Stimulated activated CD8-positive, alpha-beta memory T cell treated with anti-CD3 and anti-CD28 coated beads, Interleukin-15, amount 100 ng/mL, for 48 hours (primary cell): ENCODE measurements at regions not wholly inside any gene's neighbourhood (a gene's known extent, or its start where the extent isn't known, plus 50 kb on each side); places are given as distances from the start of the nearest gene placed in this dataset.

ENCODE experiments used
- DNase-seq, 2 donors: peaks; one replicate each; pipeline ENCODE4 v3.0.0-alpha.2; 2020; ENCODE audit warnings: low read depth in 2 of 2

- DNase-seq, result no peak
Observed at GRCh38 chr11:45597097-45597496, 68.3 kb downstream of the CHST1 start.

- no peak for DNase-seq
Observed at GRCh38 chr11:45596571-45596970, 68.9 kb downstream of the CHST1 start.

GRCh38 chr11:45593992-45594391, 71.4 kb downstream of the CHST1 start:
- DNase-seq, result no peak

GRCh38 chr11:45592636-45593035, 72.8 kb downstream of the CHST1 start:
- no peak for DNase-seq

- DNase-seq, result no peak
Observed at GRCh38 chr11:45590743-45591142, 74.7 kb downstream of the CHST1 start.

GRCh38 chr11:45585205-45585604, 80.2 kb downstream of the CHST1 start:
- no peak for DNase-seq

GRCh38 chr11:45583981-45584566, 81.3 kb downstream of the CHST1 start:
- no peak for DNase-seq

- DNase-seq, result no peak
Observed at GRCh38 chr11:45580399-45580798, 85.0 kb downstream of the CHST1 start.

- DNase-seq, result no peak
Observed at GRCh38 chr11:45578316-45578715, 87.1 kb downstream of the CHST1 start.

GRCh38 chr11:45577752-45578151, 87.7 kb downstream of the CHST1 start:
- DNase-seq, result no peak

GRCh38 chr11:45576461-45577215, 88.8 kb downstream of the CHST1 start:
- DNase-seq, result no peak

- DNase-seq, result no peak
Observed at GRCh38 chr11:45573728-45574127, 91.7 kb downstream of the CHST1 start.

- no peak for DNase-seq
Observed at GRCh38 chr11:45572354-45573123, 92.9 kb downstream of the CHST1 start.

GRCh38 chr11:45569776-45570175, 95.6 kb downstream of the CHST1 start:
- no peak for DNase-seq

- no peak for DNase-seq
Observed at GRCh38 chr11:45568049-45568448, 97.4 kb downstream of the CHST1 start.

GRCh38 chr11:45565446-45565988, 99.9 kb downstream of the CHST1 start:
- DNase-seq, result no peak

- DNase-seq, result no peak
Observed at GRCh38 chr11:45563810-45564209, 101.6 kb downstream of the CHST1 start.

GRCh38 chr11:45563171-45563570, 102.3 kb downstream of the CHST1 start:
- DNase-seq, result no peak

GRCh38 chr11:45560913-45561281, 104.5 kb downstream of the CHST1 start:
- no peak for DNase-seq

- no peak for DNase-seq
Observed at GRCh38 chr11:45560155-45560912, 105.1 kb downstream of the CHST1 start.

GRCh38 chr11:45556851-45557707, 108.3 kb downstream of the CHST1 start:
- no peak for DNase-seq
